DMS79 (cell line): ENCODE measurements at regions not wholly inside any gene's neighbourhood (a gene's known extent, or its start where the extent isn't known, plus 50 kb on each side); places are given as distances from the start of the nearest gene placed in this dataset.

Source experiments
- DNase-seq: peaks from one replicate; lab custom pipeline; 2025; lab: John Stamatoyannopoulos, UW

DNA sequence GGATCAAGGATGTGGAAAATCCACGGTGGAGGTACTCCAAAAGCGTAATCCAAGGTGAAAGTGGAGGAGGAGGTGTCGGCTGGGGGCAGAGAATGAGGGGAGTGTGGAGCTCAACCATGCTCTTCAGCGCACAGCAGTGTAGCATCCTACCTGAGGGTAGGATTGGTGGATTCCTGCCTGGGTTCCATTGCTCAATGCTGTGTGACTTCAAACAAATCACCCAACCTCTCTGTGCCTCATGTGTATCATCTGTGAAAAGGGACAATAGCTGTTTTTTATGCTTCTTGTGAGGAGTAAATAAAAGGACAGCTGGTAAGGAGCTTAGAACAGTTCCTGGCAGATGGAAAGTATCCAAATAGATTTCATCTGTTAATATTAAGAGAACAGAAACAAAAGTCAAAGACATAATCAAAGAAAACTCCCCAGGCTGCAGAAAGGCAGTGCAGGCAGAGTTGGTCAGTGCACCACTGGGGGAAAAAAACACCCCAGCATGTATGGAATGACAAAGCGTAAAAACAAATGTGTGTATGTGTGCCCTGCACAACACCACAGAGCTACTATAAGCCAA, 130.0 kb upstream of the HDAC4 start:
- no peak for DNase-seq

DNA sequence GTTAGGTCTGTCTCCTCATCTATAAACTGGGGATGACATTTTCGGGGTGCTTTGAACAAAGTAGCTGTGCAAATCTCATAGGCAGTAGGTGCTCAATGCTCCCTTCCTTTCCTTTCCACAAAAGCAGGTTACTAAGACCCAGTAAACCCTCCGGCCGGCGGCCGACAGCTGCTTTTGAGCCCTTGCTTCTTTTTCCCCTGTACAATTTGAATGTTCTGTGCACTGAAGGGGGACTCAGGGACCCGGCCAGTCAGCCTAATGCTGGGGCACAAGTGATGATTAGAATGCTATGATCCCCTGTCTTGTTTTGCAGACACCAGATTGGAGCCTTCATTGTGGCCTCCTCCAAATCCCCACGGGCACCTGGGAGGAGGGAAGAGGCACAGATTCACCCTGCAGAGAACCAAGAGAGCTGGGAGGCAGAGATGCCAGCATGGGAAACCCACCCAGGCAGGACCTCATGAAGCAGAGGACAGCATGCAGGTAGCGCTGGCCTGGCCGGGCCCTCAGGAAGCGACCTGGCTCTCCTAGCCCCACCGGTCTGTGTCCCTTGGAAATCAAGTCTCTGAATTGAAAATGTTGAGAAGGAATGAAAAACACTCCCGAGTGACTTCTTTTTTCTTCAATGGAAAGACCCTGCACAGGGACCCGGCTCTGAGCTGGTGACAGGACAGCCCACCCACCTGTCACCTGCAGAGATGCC, 128.6 kb upstream of the HDAC4 start:
- DNase-seq = no peak

DNA sequence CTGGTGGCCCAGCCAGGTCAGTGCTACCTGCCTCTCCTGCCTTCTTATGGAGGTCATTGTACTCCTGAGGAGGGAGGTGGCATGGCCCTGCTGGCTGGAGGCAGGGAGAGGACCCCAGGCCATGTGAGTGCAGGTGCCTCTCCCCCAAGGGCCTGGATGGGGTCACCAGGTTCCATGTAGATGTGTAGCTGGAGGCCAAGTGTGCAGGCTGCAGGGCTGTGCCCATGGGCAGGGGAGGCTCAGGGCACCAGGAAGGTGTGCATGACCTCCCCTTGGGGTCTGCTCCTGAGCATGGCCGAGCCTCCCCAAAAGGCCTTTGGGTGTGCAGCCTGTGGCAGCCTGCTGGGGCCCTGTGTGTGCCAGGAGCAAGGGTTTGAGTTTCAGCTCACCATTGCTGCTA, 128.1 kb upstream of the HDAC4 start:
- DNase-seq = no peak

DNA sequence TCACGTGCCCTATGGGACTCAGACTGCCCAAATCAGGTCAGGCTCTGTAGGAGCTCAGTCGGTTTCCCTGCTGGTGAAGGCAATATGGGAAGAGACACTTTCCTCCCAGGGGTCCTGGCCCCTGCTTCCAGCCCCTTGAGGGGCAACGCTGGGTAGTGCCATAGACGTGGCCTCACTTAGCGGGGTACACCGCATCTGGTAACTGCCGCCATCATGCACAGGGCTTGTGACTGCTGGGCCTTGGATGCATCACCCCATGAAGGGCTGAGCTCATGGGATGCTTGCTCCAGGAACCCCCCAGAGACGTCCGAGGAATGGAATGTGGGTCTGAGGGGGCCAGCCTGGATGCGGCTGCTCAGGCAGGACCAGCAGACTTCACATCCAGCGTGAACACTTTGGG, 127.3 kb upstream of the HDAC4 start:
- no peak for DNase-seq

DNA sequence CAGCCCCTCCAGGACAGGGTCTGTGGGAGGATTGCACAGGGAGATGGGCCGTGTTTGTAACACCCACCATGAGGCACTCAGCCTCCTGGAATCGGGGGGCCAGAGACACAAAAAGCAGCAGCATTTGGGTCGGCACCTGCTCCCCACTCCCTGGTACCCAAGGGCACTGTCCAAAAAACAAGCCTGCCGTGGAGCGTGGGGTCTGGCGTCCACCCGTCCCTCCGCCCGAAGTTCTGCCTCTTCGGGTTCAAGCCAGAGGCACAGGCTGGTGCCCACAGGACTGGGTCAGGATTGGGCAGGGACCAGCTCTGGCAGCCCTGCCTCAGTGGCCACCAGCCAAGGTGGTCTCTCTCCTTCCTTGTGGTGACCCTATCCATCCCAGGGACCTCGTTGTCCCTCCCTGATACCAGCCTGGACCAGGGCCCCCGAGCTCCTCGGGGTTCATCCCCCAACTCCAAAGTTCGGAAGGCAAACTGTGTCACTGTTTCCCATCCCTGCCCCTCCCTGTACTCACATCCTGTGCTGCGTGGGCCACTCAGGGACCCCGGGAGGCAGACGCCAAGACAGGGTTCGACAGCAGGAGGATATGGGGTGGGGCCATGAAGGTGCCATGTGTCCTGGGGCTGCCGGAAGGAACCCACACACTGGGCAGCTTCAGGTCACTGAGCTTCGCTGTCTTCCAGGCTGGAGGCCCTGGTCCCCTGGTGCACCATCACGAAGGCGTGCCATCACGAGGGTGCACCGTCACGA, 126.0 kb upstream of the HDAC4 start:
- DNase-seq = no peak

DNA sequence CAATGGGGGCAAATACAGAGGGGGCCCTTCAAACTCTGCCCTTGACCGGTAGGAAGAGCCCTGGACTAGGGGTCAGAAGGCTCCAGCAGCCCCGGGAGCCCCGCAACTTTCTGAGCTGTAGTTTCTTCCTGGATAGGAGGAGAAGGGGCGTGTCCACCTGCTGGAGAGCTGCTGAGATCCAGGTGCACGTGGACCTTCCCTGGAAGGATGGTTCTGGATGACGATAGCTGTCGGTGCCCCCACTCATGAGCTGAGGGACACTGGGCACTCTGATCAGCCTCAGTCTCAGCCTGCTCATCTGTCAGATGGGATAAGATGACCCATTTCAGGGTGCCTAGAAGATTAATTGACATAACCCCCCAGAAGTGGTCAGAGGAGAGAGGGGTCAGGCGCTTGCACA, 125.2 kb upstream of the HDAC4 start:
- DNase-seq = no peak

DNA sequence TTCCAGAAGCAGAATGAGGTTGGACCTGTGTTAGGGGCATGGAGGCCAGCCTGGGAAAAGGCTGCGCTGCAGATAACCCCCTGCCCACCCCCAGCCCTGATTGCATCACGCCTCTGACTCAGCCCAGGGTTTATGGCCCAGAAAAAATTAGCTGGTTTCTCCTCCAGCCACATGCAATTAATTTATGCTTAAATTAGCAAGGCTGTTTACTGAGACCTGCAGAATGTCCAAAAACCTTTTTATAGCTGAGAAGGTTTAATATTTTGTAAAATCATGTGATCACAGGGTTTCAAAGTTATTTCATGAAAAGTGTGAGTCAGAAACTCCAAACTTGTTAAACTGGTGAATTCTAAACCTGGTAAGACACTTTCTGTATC, 123.1 kb upstream of the HDAC4 start:
- no peak for DNase-seq

DNA sequence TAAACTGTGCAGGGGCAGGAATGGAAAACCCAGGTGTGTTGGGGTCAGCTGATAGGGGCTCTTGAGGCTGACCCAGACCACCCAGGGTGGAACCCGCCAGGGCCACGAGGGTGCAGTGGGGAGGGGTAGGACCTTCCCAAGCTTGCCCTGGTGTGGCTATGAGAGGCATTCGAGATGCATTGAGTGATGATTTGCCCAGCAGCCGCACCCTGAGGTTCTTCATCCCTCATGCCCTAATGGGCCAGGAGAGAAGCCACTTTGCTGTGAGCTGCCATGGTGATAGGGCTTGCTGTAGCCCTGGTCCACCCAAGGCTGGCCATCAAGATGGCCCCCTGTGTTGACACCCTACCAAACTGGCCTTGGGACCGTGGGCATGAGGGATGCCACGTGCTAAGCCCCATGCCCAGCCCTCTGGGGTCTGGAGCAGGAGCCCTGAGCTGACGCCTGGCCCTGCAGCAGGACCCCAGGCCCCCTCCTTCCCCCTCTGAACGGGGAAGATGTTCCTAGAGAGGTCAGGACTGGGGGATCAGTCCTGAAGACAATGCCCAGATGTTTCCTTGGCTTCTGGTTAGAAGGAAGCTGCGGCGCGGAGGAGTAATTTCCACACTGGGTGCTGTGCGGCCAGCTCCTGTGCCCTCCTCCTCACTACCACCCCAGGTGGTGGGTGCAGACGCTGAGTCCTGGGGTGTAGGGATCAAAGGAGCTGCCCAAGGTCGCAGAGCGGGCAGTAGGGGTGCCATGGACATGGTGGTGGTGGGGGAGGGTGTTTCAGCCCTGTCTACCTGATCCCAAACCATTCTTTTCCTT, 122.5 kb upstream of the HDAC4 start:
- no peak for DNase-seq

DNA sequence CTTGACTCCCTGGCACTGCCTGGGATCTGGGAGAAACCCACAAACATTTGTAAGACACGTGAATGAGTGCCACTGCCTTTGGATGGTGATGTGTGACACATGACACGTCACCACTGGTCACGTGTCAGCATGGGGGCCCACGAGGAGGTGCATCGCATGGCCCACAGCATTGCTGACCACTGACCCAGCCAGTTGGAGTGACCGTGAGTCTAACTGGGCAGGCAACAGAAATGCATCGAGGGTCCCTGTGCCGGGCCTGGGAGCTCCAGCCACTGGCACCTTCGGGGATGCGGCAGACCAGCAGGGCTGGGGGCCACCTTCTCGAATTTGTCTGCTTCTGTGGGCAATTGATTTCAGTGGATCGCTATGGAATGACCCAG, 121.9 kb upstream of the HDAC4 start:
- DNase-seq = no peak

DNA sequence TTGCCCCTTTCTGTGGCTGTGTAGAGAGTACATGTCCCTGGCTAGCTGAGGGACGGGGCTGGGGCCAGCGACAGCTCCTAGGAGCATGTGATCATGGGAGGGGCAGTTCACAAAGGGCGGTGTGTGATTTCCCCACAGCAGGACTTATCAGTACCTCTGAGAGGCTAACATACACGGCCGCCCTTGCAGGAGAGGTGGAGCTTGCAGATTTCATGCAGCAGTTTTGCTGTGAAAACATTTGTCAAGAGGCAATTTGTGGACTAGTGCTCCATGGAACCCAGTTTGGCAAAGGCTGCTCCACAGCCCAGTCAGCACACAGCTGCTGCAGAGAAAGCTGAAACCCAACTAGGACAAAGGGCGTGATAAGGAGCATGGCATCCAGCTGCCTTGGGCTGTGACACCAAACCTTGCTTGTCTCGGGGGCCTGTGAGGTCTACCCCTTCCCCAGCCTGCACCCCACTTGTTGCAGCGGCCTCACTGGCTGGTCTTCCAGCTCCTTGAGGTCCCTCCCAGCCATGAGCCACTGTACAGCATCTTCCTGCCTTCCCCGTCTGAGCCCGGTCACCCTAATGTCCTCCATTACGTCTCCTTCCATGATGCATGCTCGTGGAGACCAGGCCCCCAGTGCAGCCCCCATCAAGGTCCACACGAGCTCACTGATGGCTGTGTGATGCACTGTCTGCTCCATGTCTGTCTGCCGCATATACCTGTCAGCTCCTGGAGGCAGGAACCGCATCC, 121.4 kb upstream of the HDAC4 start:
- no peak for DNase-seq

DNA sequence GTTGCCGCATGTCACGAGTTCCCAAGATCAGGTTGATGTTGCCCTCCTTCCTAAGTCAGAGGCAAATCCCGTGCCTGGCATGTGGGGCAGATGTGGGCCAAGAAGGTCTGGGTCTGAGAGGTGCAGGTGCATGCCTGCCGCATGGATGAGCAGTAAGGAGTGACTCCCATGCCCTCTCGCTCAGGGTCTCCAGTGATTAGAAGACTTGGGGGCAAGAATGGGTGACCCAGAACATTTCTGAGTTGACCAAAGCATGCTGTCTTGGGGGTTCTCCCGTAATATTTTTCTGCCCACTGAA, 120.6 kb upstream of the HDAC4 start:
- DNase-seq = no peak

DNA sequence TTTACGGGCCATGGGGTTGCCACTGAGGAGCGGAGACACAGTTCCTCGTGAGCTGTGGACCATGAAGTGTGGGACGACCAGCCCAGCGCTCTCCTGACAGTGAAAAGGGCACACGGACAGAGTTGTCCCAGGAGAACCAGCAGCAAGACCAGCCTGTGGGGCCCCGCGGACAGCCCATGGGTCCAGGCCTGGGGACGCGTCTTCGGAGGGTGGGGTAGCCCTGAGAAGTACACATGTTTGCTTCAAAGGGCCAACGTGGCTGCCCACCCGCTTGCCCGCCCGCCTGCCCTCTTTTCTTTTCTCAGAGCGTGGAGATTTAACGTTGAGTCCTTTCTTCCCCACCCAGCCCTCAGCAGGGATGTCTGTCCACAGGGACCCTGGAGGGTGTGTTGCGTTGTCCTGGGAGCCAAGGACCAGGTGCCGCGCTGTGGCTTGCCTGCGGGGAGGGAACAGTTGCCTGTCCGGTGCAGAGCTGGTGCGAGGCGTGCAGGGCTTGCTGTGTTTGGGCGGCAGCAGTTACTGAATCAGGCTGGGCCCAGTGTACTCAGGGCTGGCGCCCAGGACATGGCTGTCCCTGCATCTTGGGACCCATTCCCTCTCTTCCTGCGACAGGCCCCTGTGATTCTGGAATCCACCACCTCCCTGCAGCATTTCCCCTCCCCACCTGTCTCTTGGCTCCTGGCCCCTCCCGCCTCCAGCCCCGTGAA, 120.1 kb upstream of the HDAC4 start:
- no peak for DNase-seq

DNA sequence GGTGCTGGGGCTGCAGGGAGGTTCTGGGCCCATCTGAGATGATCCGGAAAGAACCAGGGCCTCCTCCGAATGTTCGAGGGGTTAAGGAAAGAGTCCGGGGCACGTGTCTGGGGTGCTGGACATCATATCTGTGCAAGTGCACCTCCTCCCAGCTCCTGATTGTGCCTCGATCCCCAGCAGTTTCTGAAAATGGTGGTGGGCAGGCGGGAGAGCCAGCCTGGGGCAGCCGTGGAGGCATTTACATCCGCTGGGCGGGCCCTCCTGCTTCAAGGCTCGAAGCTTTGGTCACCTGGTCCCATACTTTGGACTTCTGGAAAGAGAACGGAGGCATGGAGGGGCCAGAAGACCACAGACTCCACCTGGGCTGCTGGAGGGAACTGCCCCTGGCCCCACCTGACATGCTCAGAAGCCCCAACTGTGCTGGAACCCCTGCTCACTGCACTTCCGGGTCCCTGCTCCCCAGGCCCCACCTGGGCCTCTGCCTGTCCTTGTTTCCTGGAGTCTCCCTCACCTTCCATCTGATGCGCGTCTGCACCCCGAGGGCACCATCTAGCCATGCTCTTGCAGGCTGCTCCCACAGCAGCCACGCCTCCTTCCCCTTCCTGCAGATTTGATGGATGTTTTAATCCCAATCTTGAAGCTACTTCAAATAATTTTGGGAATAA, 119.2 kb upstream of the HDAC4 start:
- DNase-seq = no peak

DNA sequence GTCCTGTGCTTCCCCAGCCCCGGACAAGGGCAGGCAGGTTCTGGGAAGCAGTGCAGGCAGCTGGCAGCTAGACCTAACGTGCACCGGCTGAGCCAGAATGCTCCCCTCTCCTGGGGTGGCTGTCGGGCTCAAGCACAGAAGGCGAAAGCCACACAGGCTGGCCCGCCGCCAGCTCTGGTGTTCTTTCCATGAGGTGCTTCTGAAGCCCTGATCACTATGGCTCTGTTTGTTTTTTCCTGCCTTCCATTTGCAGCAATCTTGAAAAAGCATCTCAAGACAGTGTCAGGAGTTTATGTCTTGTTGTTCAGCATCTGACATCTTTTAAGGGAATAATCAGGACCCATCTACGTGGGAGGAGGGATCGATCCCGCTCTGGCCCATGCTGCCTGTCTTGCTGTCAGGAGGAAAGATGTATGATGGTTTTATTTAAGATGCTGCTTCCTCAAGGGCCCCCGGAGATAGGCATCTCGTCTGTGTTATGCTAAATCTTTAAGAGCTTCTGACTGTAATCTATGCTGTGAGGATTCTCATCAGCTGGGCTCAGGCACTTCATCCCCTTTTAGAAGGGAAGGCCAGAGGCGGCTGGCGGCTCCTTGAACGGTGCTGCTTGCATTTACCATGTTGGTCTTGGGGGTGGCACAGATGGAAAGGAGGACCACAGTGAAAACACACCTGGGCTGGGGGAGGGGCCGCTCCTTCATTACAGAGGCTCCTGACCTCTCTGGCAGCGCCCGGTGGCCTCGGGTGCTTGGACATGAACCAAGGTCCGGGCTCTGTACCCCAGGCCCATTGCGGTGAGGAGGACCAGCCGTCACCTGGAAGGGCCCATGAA, 118.5 kb upstream of the HDAC4 start:
- peak; percentile 65 for DNase-seq

DNA sequence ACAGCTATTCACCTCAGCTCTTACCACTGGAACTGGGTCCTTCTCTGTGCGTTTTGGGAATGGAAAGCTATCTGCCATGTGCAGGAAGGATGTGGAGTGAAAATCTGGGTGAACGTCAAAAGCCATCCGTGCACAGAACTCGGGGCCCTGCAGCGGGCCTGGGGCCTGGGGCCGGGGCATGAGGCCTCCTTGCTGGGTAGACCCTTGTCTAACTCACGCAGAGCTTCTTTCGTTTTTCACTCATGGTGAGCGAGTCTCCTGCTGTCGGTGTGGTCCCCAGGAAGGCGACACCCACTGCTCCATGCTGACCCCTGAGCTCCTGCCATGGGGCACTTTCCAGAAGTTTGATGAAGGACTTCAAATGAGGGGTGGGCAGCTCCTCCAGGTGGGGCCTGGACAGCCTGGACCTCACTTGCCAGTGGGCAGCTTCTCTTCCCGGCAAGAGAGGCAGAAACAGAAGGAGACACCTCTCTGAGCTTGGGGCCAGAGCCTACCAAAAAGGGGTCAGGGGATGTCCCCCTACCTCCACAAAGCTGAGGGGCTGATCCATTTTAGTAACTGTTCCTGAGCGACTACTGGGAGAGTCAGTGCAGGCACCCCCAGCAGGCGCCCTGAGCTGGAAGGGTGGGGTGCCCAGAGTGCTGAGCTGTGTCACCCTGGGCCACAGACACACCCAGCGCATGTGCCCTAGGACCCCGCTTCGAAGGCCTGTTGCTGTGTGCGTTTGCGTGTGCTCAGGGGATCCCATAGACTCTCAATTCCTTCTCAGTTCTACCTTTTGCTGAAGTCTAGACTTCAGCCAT, 117.7 kb upstream of the HDAC4 start:
- DNase-seq = no peak

DNA sequence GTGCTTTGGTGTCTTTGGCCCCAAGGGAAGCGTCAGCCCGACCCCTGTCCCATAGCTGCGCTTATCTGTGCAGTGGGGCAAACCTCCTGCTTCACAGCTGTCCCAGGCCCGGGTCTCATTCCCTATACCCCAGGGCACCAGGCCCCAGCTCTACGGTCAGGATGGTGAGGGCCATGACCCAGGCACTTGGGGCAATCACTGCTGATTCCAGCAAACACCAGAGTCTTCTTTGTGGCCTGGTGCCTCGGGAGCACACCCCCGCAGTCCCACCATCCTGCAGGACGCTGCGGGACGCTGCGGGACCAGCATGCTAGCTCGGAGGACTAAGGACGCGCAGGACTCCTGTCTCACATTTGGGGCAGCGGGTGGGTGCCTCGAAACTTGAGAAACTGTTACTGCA, 116.9 kb upstream of the HDAC4 start:
- DNase-seq = no peak

DNA sequence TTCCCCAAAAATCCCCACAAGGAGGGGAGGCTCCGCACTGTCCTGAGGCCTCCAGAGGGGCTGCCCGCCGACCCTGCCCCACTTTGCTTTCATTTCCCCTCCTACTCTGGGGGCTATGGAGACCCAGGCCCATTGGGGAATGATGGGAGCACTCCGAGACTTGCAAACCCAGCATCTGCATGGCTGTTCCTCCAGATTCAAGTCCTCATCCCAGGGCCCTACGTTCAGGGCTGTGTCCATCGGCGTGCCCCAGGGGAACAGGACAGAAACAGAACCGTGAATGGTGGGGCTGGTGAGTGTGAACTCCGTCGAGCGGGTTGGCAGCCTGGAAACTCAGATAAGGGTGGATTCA, 116.1 kb upstream of the HDAC4 start:
- DNase-seq = no peak

DNA sequence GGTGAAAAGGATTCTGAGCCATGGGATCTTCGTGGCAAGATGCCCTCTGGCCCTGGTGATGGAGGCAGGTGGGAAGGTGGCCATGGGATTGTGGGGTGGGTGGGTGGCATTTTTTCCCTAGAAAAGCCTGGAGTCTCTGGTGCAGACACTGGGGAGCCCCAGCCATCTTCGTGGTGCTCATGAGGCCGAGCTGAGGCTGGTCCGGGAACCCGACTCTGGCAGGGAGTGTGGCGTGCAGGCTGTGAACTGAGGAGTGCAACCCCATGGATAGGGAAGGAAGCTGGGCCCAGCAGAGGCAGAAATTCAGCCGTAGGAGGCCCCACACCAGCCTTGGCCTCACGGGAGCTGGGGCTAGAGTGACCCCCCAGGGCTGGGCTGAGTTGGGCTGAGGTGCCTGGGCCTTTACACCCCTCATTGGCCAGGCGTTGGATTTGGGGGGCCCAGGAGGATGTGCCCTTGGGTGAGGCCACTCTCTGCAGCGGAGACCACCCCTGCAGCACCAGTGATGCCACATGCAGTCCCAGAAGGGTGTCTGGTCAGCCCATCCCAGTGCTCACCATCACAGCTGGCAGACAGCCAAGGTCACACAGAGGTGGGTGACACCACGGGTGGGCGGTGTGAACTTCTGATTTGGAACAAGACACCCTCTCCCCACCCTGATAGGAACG, 115.6 kb upstream of the HDAC4 start:
- no peak for DNase-seq
